ENCODE measurements at regions not wholly inside any gene's neighbourhood (a gene's known extent, or its start where the extent isn't known, plus 50 kb on each side); places are given as distances from the start of the nearest gene placed in this dataset.

- DNase-seq (ENCODE audit: low read depth in 3 of 3), result no peak
Measured at GRCh38 chr5:65068410-65068809, 299.7 kb downstream of the CWC27 start.

DNA sequence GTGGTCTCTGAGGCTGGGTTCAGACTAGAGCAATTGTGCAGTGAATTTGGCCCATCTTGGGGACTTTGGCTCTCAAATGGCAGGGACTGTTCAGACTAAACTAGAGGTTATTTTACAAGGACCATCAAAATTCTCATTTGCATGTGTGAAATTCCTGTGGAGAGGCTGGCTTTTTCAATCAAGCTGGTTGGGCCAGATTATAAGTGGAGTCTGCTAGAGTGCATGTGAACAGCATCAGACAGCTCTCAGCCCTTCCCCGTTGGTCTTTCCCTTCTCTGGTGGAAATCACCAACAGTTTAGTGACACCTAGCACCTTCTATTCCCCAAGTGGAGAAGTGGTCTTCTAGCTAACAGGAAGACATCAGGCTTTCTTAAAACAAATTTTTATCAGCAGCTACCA is 301.3 kb downstream of the CWC27 start:
- no peak for DNase-seq (ENCODE audit: low read depth in 3 of 3)

DNA sequence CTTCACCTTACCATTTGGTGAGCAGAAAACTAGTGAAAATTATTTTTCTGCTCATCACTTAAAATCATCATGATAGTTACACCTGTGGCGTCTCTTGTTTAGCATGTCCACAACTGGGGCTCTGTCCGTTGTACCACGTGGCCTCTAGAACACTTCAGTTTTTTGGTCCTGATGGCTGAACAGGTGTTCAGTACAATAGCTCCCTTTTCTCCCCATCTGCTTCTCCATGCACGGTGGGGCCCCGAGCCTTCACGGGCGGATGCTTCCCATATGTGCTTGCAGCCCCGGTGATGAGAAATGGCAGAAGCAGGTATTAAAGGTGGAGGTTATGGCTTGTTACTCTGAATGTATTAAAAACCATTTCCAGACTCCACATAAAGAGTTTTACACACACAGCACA is 304.1 kb downstream of the CWC27 start:
- DNase-seq (ENCODE audit: low read depth in 3 of 3), result no peak

DNA sequence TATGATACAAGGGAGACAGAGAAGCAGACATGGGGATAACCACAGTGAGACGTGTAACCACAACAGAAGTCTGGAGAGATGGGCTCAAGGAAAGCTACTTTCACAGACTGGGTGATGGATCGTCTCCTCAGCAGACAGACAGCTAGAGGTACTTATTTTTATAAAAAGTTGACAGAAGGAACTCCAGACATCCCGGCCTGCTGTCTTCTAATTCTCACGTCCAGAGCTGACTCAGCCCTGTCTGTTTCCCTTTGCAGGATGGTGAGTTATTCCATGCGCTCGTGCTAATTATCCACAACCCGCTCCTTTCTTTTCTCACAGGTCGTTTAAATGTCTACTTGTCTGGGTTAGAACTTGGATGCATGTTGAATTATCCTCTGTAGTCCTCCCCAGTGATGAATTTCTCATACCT is 304.5 kb downstream of the CWC27 start:
- DNase-seq (ENCODE audit: low read depth in 3 of 3), result no peak

DNA sequence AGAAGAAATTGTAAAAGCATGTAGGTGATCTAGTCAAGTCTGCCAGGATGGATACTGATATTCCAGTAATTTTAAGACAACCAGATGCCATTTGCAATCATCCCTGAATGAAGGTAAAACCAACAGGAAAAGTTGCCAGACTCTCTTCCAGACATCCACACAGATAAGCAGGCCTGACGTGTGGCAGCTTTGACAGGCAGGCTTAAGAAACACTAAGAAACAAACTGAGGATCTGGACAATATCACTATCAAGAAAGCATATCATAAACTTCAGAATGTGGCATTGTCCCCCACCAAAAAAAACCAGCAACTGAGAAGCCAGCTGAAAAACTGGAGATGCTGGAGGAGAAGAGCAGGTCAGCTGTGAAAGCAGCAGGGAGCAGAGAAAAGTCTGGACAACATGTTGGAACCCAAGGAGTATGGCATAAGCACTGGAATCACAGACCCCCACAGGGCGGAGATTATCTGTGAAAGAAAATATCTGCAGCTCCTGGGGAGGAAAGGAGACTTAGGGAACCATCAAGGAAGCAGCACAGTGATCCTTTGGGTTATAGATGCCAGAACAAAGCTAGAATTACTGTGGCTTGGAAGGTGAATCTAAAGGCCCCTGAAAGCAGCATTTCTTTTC is 307.0 kb downstream of the CWC27 start:
- DNase-seq (ENCODE audit: low read depth in 3 of 3), result no peak

DNA sequence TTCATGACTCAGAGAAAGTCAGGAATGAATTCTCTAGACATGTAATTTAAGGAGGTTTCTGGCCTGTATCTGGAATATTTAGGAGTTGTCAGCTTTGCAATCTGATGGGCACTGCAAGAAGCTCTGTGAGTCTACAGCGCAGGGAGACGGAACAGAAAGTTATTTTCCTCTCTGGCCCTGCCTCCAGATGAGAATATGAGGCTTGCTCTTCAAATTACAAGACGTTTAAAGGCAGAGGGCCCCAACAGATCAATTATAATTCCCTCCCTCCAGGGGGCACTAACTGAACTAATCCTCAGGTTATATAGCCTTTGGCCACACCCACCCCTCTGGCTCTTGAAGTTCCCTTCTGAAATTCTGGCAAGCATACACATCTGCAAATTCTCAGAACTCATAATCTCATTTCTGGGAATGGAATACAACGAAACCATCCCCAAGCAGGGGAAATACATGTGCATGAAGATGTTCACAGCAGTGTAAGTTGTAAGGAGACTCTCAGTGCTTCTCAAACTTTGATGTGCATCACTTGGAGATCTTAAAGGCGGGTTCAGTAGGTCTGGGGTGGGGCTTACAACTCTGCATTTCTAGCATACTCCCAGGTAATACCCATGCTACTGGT is 307.6 kb downstream of the CWC27 start:
- DNase-seq (ENCODE audit: low read depth in 3 of 3), result peak in 2 of 3 experiments; percentile 19 to 26

GRCh38 chr5:65077653-65078052 is 308.9 kb downstream of the CWC27 start:
- DNase-seq (ENCODE audit: low read depth in 3 of 3), result no peak

DNA sequence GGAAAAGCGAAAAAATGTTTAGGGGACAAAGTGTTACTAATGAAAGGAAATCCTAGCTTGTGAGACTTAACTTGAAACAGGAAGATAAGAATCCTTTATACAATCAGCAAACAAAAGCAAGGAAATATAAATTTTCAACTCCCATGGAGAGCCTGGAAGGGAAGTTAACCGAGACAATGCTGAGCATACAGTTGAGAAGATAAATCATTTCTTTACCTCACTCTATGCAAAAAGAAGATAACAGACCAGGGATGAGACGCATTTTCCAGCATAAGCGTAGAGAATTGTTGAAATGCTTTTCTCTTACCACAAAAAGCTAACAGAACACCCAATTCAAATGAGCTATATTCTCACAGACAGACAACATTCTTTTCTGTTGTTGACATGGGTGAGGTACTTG is 309.6 kb downstream of the CWC27 start:
- DNase-seq (ENCODE audit: low read depth in 3 of 3), result no peak

GRCh38 chr5:65081071-65081470 is 312.3 kb downstream of the CWC27 start:
- DNase-seq (ENCODE audit: low read depth in 3 of 3), result no peak

- DNase-seq (ENCODE audit: low read depth in 3 of 3), result no peak
Measured at GRCh38 chr5:65084795-65085515, 316.2 kb downstream of the CWC27 start.

DNA sequence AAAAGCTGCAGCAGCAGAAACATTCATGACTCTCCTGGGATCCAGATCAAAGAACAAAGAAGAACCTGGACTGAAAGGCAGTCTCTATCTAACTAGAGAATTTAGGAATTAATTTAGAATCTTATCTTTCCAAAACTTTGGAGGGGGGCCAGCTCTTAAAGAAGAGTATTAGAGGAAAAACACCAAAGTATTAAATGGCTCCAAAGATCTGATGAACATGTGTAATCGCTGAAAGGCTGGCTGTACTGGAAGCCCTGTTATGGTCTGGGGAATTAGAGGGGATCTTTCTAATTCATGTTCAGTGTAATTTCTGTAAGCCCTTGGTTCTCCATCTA is 316.8 kb downstream of the CWC27 start:
- no peak for DNase-seq (ENCODE audit: low read depth in 3 of 3)

DNA sequence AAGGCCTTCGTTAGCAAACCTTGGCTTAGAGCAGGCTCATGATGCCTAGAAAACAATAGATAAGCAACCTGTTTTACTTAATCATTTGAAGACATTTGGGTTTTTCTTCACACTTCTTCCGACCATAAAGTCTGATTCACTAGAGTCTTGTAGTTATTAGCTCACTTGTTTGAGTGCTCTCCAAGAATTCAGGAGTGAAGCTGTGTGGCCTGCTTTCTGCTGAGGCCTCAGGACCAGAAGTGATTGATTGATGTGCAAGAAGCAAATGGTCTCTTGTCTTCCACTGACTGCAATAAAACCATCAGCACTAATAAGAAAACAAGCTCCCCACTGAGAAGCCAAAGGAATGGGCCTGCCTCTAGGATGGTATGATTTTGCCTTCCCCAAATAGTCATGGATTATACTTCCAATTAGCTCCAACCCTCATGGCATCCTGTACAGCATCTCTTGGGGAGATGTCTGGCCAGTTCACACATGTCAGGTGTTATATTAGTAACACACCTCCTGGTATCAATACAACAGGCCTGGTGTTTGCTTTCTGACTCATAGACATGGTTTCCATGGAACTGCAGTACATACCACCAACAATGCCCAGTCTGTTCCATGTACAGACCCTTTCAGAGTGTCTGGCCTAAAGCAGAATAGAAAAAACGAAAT is 317.6 kb downstream of the CWC27 start:
- DNase-seq (ENCODE audit: low read depth in 3 of 3), result no peak

DNA sequence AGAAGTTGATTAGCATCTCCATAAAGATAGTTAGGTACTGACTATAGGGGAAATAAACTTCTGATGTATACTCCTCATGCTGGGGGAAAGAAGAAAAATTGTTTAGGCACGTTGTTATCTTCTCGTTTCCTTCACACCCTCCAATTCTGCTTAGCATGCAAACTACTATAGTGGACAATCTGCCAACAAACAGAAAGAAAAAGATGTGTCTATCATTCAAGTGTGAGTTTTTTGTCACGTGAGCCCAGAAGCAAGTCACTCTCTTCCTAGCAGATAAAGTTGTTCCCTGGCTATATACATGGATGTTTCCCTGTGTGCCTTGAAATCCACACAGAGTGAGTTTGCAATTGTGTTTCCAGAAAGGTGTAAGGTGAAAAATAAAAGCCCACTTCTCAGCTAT is 318.4 kb downstream of the CWC27 start:
- DNase-seq (ENCODE audit: low read depth in 3 of 3), result no peak

DNA sequence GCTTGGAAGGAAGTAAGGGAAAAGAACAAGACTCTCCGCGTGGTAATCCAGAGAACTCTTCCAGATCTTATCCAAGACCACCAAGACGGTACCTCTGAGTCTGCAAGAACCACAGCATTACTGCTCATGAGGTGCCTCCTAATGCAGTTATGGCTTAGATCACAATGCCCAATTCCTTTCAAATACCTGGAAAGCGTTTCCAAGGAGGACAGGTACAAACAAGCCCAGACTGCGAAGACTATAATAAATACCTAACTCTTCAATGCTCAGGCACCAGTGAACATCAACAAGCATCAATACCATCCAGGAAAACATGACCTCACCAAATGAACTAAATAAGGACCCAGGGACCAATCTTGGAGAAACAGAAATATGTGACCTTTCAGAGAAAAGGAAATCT is 325.5 kb downstream of the CWC27 start:
- DNase-seq (ENCODE audit: low read depth in 3 of 3), result no peak

GRCh38 chr5:65098393-65098792 is 329.7 kb downstream of the CWC27 start:
- no peak for DNase-seq (ENCODE audit: low read depth in 3 of 3)
